ENCODE measurements at regions not wholly inside any gene's neighbourhood (a gene's known extent, or its start where the extent isn't known, plus 50 kb on each side); places are given as distances from the start of the nearest gene placed in this dataset.

DNA sequence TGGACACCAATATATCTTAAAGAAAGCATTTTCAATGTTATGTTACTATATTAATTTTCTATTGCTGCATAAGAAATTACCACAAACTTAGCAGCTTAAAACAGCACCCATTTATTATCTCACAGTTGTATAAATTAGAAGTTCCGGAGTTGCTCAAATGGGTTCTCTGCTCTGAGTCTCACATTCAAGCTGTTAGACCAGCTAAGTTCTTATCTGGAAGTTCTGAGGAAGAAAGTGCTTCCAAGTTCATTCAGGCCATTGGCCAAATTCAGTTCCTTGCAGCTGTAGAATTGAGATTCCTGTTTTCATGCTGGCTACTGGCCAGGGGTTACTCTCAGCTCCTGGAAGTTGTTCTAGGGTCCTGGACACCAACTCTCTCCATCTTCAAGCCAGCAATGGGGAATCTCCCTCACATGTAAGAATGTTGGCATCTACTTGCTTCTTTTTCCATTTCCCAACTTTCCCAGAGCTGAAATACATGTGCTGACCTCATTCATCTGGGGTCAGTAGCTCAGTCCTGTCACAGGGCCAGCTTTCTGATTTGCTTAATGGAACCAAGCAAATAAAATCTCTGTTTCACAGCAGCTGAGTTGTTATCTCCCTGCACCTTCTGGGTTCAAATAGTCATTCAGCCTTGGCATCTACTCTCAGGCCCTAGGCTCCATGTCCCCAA, 99.6 kb upstream of the INTU start:
- no peak for ATAC-seq
- TF ChIP-seq ESRRG (CRISPR knock-in tag; IDR thresholded peaks at IDR 0.05) (no peak), TSHZ2 (CRISPR knock-in tag; IDR thresholded peaks at IDR 0.05) (no peak), ZNF565 (CRISPR knock-in tag; conservative IDR thresholded peaks at IDR 0.05; ENCODE audit: low read depth) (no peak), ZNF8 (CRISPR knock-in tag; IDR thresholded peaks at IDR 0.05) (no peak), ZC3H10 (CRISPR knock-in tag; IDR thresholded peaks at IDR 0.05) (no peak), ZNF70 (CRISPR knock-in tag; IDR thresholded peaks at IDR 0.05) (no peak), OSR1 (CRISPR knock-in tag; IDR thresholded peaks at IDR 0.05) (no peak), SNAI2 (CRISPR knock-in tag; IDR thresholded peaks at IDR 0.05) (no peak), CSDC2 (CRISPR knock-in tag; IDR thresholded peaks at IDR 0.05) (no peak), POU6F1 (CRISPR knock-in tag; IDR thresholded peaks at IDR 0.05; ENCODE audit: borderline replicate concordance, low read depth) (no peak)
- TF ChIP-seq, protein P1, sequence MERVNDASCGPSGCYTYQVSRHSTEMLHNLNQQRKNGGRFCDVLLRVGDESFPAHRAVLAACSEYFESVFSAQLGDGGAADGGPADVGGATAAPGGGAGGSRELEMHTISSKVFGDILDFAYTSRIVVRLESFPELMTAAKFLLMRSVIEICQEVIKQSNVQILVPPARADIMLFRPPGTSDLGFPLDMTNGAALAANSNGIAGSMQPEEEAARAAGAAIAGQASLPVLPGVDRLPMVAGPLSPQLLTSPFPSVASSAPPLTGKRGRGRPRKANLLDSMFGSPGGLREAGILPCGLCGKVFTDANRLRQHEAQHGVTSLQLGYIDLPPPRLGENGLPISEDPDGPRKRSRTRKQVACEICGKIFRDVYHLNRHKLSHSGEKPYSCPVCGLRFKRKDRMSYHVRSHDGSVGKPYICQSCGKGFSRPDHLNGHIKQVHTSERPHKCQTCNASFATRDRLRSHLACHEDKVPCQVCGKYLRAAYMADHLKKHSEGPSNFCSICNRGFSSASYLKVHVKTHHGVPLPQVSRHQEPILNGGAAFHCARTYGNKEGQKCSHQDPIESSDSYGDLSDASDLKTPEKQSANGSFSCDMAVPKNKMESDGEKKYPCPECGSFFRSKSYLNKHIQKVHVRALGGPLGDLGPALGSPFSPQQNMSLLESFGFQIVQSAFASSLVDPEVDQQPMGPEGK (CRISPR knock-in tag; IDR thresholded peaks at IDR 0.05; ENCODE audit: borderline replicate concordance), result no peak

GRCh38 chr4:127534041-127534825, 98.5 kb upstream of the INTU start:
- no peak for TF ChIP-seq GLIS3 (CRISPR knock-in tag; IDR thresholded peaks at IDR 0.05)
- no peak for TF ChIP-seq CSRNP3 (CRISPR knock-in tag; IDR thresholded peaks at IDR 0.05)
- TF ChIP-seq ZC3H10 (CRISPR knock-in tag; IDR thresholded peaks at IDR 0.05), result no peak
- TF ChIP-seq, protein P1 (CRISPR knock-in tag; IDR thresholded peaks at IDR 0.05; ENCODE audit: borderline replicate concordance), result no peak
- TF ChIP-seq ARNTL (CRISPR knock-in tag; IDR thresholded peaks at IDR 0.05; ENCODE audit: borderline replicate concordance, low read depth), result no peak
- TF ChIP-seq ZNF565 (CRISPR knock-in tag; conservative IDR thresholded peaks at IDR 0.05; ENCODE audit: low read depth), result no peak
- no peak for TF ChIP-seq TOX (CRISPR knock-in tag; IDR thresholded peaks at IDR 0.05; ENCODE audit: borderline replicate concordance)
- no peak for TF ChIP-seq PPARA (CRISPR knock-in tag; IDR thresholded peaks at IDR 0.05; ENCODE audit: borderline replicate concordance)
- TF ChIP-seq, protein P2, sequence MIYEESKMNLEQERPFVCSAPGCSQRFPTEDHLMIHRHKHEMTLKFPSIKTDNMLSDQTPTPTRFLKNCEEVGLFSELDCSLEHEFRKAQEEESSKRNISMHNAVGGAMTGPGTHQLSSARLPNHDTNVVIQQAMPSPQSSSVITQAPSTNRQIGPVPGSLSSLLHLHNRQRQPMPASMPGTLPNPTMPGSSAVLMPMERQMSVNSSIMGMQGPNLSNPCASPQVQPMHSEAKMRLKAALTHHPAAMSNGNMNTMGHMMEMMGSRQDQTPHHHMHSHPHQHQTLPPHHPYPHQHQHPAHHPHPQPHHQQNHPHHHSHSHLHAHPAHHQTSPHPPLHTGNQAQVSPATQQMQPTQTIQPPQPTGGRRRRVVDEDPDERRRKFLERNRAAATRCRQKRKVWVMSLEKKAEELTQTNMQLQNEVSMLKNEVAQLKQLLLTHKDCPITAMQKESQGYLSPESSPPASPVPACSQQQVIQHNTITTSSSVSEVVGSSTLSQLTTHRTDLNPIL (CRISPR knock-in tag; IDR thresholded peaks at IDR 0.05; ENCODE audit: low read depth), result no peak
- no peak for TF ChIP-seq ZNF8 (CRISPR knock-in tag; IDR thresholded peaks at IDR 0.05)
- no peak for TF ChIP-seq ESRRG (CRISPR knock-in tag; IDR thresholded peaks at IDR 0.05)
- TF ChIP-seq SNAI2 (CRISPR knock-in tag; IDR thresholded peaks at IDR 0.05), result no peak
- TF ChIP-seq ZNF70 (CRISPR knock-in tag; IDR thresholded peaks at IDR 0.05), result no peak
- no peak for ATAC-seq
